ENCODE measurements at regions not wholly inside any gene's neighbourhood (a gene's known extent, or its start where the extent isn't known, plus 50 kb on each side); places are given as distances from the start of the nearest gene placed in this dataset.
"Not testable (repeated sequence)": the region's sequence is repeated elsewhere in the genome, so short reads cannot be mapped to it uniquely, and the experiment has no call there.

- TF ChIP-seq CTCF (IDR thresholded peaks at IDR 0.05; ENCODE audit: insufficient read depth, low read depth, low read length); EZH2 (IDR thresholded peaks at IDR 0.05; ENCODE audit: insufficient read depth, low read length): not testable (repeated sequence)
Observed at GRCh38 chr7:65797086-65797485, 75.8 kb upstream of the VKORC1L1 start.
